NT2/D1 (cell line): ENCODE measurements at regions not wholly inside any gene's neighbourhood (a gene's known extent, or its start where the extent isn't known, plus 50 kb on each side); places are given as distances from the start of the nearest gene placed in this dataset.

Source experiments
- SUZ12 ChIP-seq: IDR thresholded peaks from 2 replicates; pipeline ENCODE4 v1.6.1; 2011; ENCODE audit not compliant: insufficient read length, insufficient read depth; ENCODE audit errors: extremely low read depth
- YY1 ChIP-seq: IDR thresholded peaks from 2 replicates; pipeline ENCODE4 v1.6.1; 2011; ENCODE audit not compliant: insufficient read length, insufficient read depth
- ZNF274 ChIP-seq: IDR thresholded peaks from 2 replicates; pipeline ENCODE4 v1.6.1; 2011; ENCODE audit warnings: mild to moderate bottlenecking, low read depth, low read length

- TF ChIP-seq YY1 (no peak), ZNF274 (no peak), SUZ12 (no peak)
Observed at GRCh38 chr4:56184214-56184613, 203.1 kb downstream of the AASDH start.
